Suprapubic skin (tissue), 4 donors: ENCODE measurements at regions not wholly inside any gene's neighbourhood (a gene's known extent, or its start where the extent isn't known, plus 50 kb on each side); places are given as distances from the start of the nearest gene placed in this dataset.

Source experiments
- DNase-seq, 2 donors: peaks; one replicate each; pipeline ENCODE4 v3.0.0-alpha.2; 2019; ENCODE audit warnings: low spot score in 2 of 2
- H3K27ac ChIP-seq: fragments of 200-600 bp; sonication (generic); one replicate; pipeline ENCODE4 v1.5.1; 2019
- H3K27me3 ChIP-seq: fragments of 200-600 bp; sonication (generic); one replicate; pipeline ENCODE4 v1.5.1; 2019
- H3K36me3 ChIP-seq: fragments of 200-600 bp; sonication (generic); one replicate; pipeline ENCODE4 v1.5.1; 2019
- H3K4me1 ChIP-seq: fragments of 200-600 bp; sonication (generic); one replicate; pipeline ENCODE4 v1.5.1; 2019
- H3K4me3 ChIP-seq: fragments of 200-600 bp; sonication (generic); one replicate; pipeline ENCODE4 v1.5.1; 2019; ENCODE audit warnings: mild to moderate bottlenecking
- H3K9me3 ChIP-seq: fragments of 200-600 bp; sonication (generic); one replicate; pipeline ENCODE4 v1.5.1; 2019
- CTCF ChIP-seq, 2 donors: fragments of 200-600 bp in 1 of 2; fragments of 450-650 bp in 1 of 2; sonication (generic) in 1 of 2; IDR thresholded peaks; one replicate each; pipeline ENCODE4 v1.5.1; 2016 to 2019; ENCODE audit warnings: antibody characterized with exemption in 2 of 2, mild to moderate bottlenecking in 1 of 2, moderate library complexity in 1 of 2
- EP300 ChIP-seq: sonication (generic); formaldehyde crosslinking; IDR thresholded peaks from one replicate; pipeline ENCODE4 v1.6.1; 2017; ENCODE audit warnings: antibody characterized with exemption
- POLR2A ChIP-seq, 2 donors: fragments of 450-650 bp; IDR thresholded peaks; one replicate each; pipeline ENCODE4 v1.6.1; 2017; ENCODE audit warnings: antibody characterized with exemption in 2 of 2, mild to moderate bottlenecking in 2 of 2, moderate library complexity in 2 of 2
- POLR2AphosphoS5 ChIP-seq, 3 donors: sonication (generic); formaldehyde crosslinking; IDR thresholded peaks; one replicate each; pipeline ENCODE4 v1.6.1; 2017; ENCODE audit warnings: antibody characterized with exemption in 3 of 3
- WGBS: methylation state at CpG from one replicate; pipeline ENCODE4 v1.1.5; 2018; 5-methylcytosine and 5-hydroxymethylcytosine counted together

- Histone ChIP-seq H3K27ac (no peak overlapping the region), H3K27me3 (no peaks in the 10 kb centered on the region), H3K4me3 (no peak overlapping the region), H3K4me1 (no peaks in the 10 kb centered on the region), H3K36me3 (no peaks in the 10 kb centered on the region), H3K9me3 (no peaks in the 10 kb centered on the region)
- no peak for DNase-seq
- 92% methylated on average over 4 of the region's 4 CpGs for WGBS
- TF ChIP-seq CTCF (IDR thresholded peaks at IDR 0.05) (no peak), POLR2A (IDR thresholded peaks at IDR 0.05) (no peak), EP300 (no peak), POLR2AphosphoS5 (IDR thresholded peaks at IDR 0.05) (no peak)
Observed at GRCh38 chr4:32192991-32193390, 1472.8 kb downstream of the PCDH7 start.

GRCh38 chr4:32196950-32197688 is 1477.0 kb downstream of the PCDH7 start:
- Histone ChIP-seq H3K27ac (no peak overlapping the region), H3K4me1 (no peaks in the 10 kb centered on the region), H3K9me3 (no peaks in the 10 kb centered on the region), H3K36me3 (no peaks in the 10 kb centered on the region), H3K27me3 (no peaks in the 10 kb centered on the region), H3K4me3 (no peak overlapping the region)
- WGBS: 81% methylated on average over 10 of the region's 10 CpGs
- TF ChIP-seq EP300 (no peak), CTCF (IDR thresholded peaks at IDR 0.05) (no peak), POLR2AphosphoS5 (IDR thresholded peaks at IDR 0.05) (no peak)
- DNase-seq: no peak

GRCh38 chr4:32199639-32200038 is 1479.5 kb downstream of the PCDH7 start:
- H3K4me1 ChIP-seq: no peaks in the 10 kb centered on the region
- H3K27ac ChIP-seq: no peak overlapping the region
- no peaks in the 10 kb centered on the region for H3K27me3 ChIP-seq
- no peak for DNase-seq
- no peaks in the 10 kb centered on the region for H3K36me3 ChIP-seq
- no peaks in the 10 kb centered on the region for H3K9me3 ChIP-seq
- H3K4me3 ChIP-seq: no peak overlapping the region
- WGBS: 46% methylated on average over 8 of the region's 8 CpGs
- TF ChIP-seq POLR2AphosphoS5 (IDR thresholded peaks at IDR 0.05) (no peak), POLR2A (IDR thresholded peaks at IDR 0.05) (no peak), EP300 (no peak), CTCF (IDR thresholded peaks at IDR 0.05) (no peak)

- no peaks in the 10 kb centered on the region for H3K27me3 ChIP-seq
- no peaks in the 10 kb centered on the region for H3K4me1 ChIP-seq
- H3K27ac ChIP-seq: no peak overlapping the region
- TF ChIP-seq POLR2AphosphoS5 (IDR thresholded peaks at IDR 0.05) (no peak), POLR2A (IDR thresholded peaks at IDR 0.05) (no peak), CTCF (IDR thresholded peaks at IDR 0.05) (no peak), EP300 (no peak)
- H3K36me3 ChIP-seq: no peaks in the 10 kb centered on the region
- H3K4me3 ChIP-seq: no peak overlapping the region
- DNase-seq: no peak
- H3K9me3 ChIP-seq: peaks cover 3% of the 10 kb centered on the region
Observed at GRCh38 chr4:32203340-32203739, 1483.2 kb downstream of the PCDH7 start.

GRCh38 chr4:32206756-32207155 is 1486.6 kb downstream of the PCDH7 start:
- no peak for TF ChIP-seq POLR2AphosphoS5 (IDR thresholded peaks at IDR 0.05)
- TF ChIP-seq CTCF (IDR thresholded peaks at IDR 0.05): no peak
- no peak for TF ChIP-seq POLR2A (IDR thresholded peaks at IDR 0.05)
- no peak for TF ChIP-seq EP300
- H3K27ac ChIP-seq: no peak overlapping the region
- H3K27me3 ChIP-seq: no peaks in the 10 kb centered on the region
- no peak for DNase-seq
- no peaks in the 10 kb centered on the region for H3K36me3 ChIP-seq
- H3K4me3 ChIP-seq: no peak overlapping the region
- H3K4me1 ChIP-seq: no peaks in the 10 kb centered on the region
- peaks cover 3% of the 10 kb centered on the region for H3K9me3 ChIP-seq
- WGBS: 80% methylated on average over 3 of the region's 3 CpGs
